ENCODE measurements at regions not wholly inside any gene's neighbourhood (a gene's known extent, or its start where the extent isn't known, plus 50 kb on each side); places are given as distances from the start of the nearest gene placed in this dataset.

DNA sequence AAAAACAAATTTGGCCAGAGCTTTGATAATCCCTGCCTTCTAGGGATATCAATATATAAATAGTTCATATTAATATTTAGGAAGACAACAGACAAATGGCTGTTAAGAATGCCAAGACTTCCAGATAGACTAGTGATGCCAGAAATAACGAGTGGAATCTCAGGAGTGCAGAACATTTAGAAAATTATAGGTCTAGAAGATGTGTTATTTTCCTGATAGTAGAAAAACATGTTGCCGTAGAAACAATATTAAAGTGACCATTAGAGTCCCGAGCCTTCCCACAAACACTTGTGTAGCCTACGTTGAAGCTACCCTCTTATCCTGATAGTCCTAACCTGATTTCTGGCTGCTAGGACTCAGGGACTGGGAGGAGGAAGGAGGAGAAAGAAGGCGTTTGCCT is 54.3 kb upstream of the ITGA6 start:
- TF ChIP-seq, protein P1, sequence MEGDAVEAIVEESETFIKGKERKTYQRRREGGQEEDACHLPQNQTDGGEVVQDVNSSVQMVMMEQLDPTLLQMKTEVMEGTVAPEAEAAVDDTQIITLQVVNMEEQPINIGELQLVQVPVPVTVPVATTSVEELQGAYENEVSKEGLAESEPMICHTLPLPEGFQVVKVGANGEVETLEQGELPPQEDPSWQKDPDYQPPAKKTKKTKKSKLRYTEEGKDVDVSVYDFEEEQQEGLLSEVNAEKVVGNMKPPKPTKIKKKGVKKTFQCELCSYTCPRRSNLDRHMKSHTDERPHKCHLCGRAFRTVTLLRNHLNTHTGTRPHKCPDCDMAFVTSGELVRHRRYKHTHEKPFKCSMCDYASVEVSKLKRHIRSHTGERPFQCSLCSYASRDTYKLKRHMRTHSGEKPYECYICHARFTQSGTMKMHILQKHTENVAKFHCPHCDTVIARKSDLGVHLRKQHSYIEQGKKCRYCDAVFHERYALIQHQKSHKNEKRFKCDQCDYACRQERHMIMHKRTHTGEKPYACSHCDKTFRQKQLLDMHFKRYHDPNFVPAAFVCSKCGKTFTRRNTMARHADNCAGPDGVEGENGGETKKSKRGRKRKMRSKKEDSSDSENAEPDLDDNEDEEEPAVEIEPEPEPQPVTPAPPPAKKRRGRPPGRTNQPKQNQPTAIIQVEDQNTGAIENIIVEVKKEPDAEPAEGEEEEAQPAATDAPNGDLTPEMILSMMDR (IDR thresholded peaks at IDR 0.05) = no peak
- no peak for TF ChIP-seq GABPA (IDR thresholded peaks at IDR 0.05; ENCODE audit: low read depth)
- TF ChIP-seq, protein P2, sequence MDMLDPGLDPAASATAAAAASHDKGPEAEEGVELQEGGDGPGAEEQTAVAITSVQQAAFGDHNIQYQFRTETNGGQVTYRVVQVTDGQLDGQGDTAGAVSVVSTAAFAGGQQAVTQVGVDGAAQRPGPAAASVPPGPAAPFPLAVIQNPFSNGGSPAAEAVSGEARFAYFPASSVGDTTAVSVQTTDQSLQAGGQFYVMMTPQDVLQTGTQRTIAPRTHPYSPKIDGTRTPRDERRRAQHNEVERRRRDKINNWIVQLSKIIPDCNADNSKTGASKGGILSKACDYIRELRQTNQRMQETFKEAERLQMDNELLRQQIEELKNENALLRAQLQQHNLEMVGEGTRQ (IDR thresholded peaks at IDR 0.05; ENCODE audit: borderline replicate concordance, low read depth, low read length) = no peak
- TF ChIP-seq IRF3 (IDR thresholded peaks at IDR 0.05; ENCODE audit: low read depth, low read length) = no peak
- no peak for TF ChIP-seq RXRA (IDR thresholded peaks at IDR 0.05; ENCODE audit: borderline replicate concordance, low read depth)
- no peak for TF ChIP-seq REST (IDR thresholded peaks at IDR 0.05; ENCODE audit: low read depth, low read length)
- TF ChIP-seq EZH2phosphoT487 (IDR thresholded peaks at IDR 0.05; ENCODE audit: borderline replicate concordance, low read depth) = no peak
- no peak for TF ChIP-seq RFX5 (IDR thresholded peaks at IDR 0.05; ENCODE audit: low read length)
- TF ChIP-seq POLR2AphosphoS5 (IDR thresholded peaks at IDR 0.05; ENCODE audit: low read depth, low read length) = no peak
